HCT116 (cell line): ENCODE measurements at regions not wholly inside any gene's neighbourhood (a gene's known extent, or its start where the extent isn't known, plus 50 kb on each side); places are given as distances from the start of the nearest gene placed in this dataset.

Experiments used
- ATAC-seq: fragments of 200-7000 bp; cut with Tn5 transposase; 2 replicates; pipeline ENCODE4 v1.9.1; 2020; ENCODE audit warnings: mild to moderate bottlenecking, moderate library complexity
- BruUV-seq: library from RNA; stranded (reverse); fragments of 400-500 nt; replicated peaks from 2 replicates; lab custom pipeline; 2021; lab: Mats Ljungman, UMichigan
- CTCF ChIA-PET: fragments of 300-600 bp; sonication (Branson Sonifier 250); formaldehyde crosslinking; loops from one replicate; lab custom pipeline; 2021; ENCODE audit warnings: antibody characterized with exemption; lab: Charles Lee
- POLR2A ChIA-PET: fragments of 300-600, 350-600 bp; sonication (Branson Sonifier 250); formaldehyde crosslinking; loops from one replicate; lab custom pipeline; 2021; ENCODE audit warnings: antibody characterized with exemption; lab: Charles Lee
- RAD21 ChIA-PET, 2 experiments: fragments of 300-600 bp; sonication (Branson Sonifier 250); formaldehyde crosslinking; loops; one replicate each; lab custom pipeline; 2023; ENCODE audit warnings: low total read pairs in 2 of 2; ENCODE audit not compliant: uncharacterized antibody in 2 of 2, unreplicated experiment in 2 of 2, low non-redundant PET in 1 of 2; lab: Charles Lee
- DNase-seq: peaks from one replicate; pipeline ENCODE4 v3.0.0-alpha.2; 2010; ENCODE audit warnings: low read depth, low spot score
- H2AFZ ChIP-seq: fragments of 200-600 bp; shearing (Covaris generic), sonication (generic); 2 replicates; pipeline ENCODE4 v1.6.1; 2017; ENCODE audit warnings: low read depth, mixed run types, mixed read lengths, antibody characterized with exemption, low read length; ENCODE audit not compliant: poor library complexity, severe bottlenecking
- H3K27ac ChIP-seq: 2 replicates; pipeline ENCODE4 v1.5.1; 2012; ENCODE audit warnings: low read depth, low read length
- H3K27me3 ChIP-seq: fragments of 200-600 bp; sonication (generic); 2 replicates; pipeline ENCODE4 v1.6.1; 2016; ENCODE audit warnings: mixed run types, low read length, mixed read lengths; ENCODE audit not compliant: insufficient read depth
- H3K36me3 ChIP-seq, 2 experiments: fragments of 200-500 bp in 1 of 2; fragments of 200-600 bp in 1 of 2; sonication (Bioruptor generic) in 1 of 2; sonication (generic) in 1 of 2; 2 replicates each; pipeline versions ENCODE4 v1.5.1 to v1.6.1; 2014 to 2016; ENCODE audit warnings: low read length in 2 of 2, inconsistent platforms in 1 of 2, mixed read lengths in 1 of 2, mixed run types in 1 of 2; ENCODE audit not compliant: insufficient read depth in 2 of 2, control insufficient read depth in 1 of 2
- H3K4me1 ChIP-seq, 2 experiments: fragments of 200-600 bp in 1 of 2; sonication (generic) in 1 of 2; 2 replicates each; pipeline versions ENCODE4 v1.5.1 to v1.6.1; 2012 to 2017; ENCODE audit warnings: low read length in 2 of 2, inconsistent platforms in 1 of 2, mild to moderate bottlenecking in 1 of 2, mixed read lengths in 1 of 2, mixed run types in 1 of 2, moderate library complexity in 1 of 2; ENCODE audit not compliant: insufficient read depth in 2 of 2, control insufficient read depth in 1 of 2
- H3K4me2 ChIP-seq: fragments of 200-600 bp; sonication (generic); 2 replicates; pipeline ENCODE4 v1.6.1; 2017; ENCODE audit warnings: mixed run types, low read length, mixed read lengths
- H3K4me3 ChIP-seq, 2 experiments: fragments of 200-600 bp in 1 of 2; sonication (generic) in 1 of 2; replicated peaks in 1 of 2; 2 replicates each; pipeline ENCODE4 v1.5.1; 2011 to 2016; ENCODE audit warnings: low read length in 2 of 2, control low read depth in 1 of 2, low read depth in 1 of 2, mild to moderate bottlenecking in 1 of 2, mixed read lengths in 1 of 2, mixed run types in 1 of 2
- H3K79me2 ChIP-seq: fragments of 200-600 bp; sonication (generic); 2 replicates; pipeline ENCODE4 v1.6.1; 2017; ENCODE audit warnings: mild to moderate bottlenecking, mixed run types, low read length, moderate library complexity, mixed read lengths; ENCODE audit not compliant: insufficient read depth
- H3K9ac ChIP-seq: fragments of 200-600 bp; sonication (generic); 2 replicates; pipeline ENCODE4 v1.6.1; 2016; ENCODE audit warnings: low read length, mixed read lengths
- H3K9me2 ChIP-seq: fragments of 200-600 bp; sonication (generic), shearing (Covaris generic); 2 replicates; pipeline ENCODE4 v1.6.1; 2017; ENCODE audit warnings: mixed run types, mild to moderate bottlenecking, moderate library complexity; ENCODE audit not compliant: insufficient read depth
- H3K9me3 ChIP-seq, 2 experiments: fragments of 200-500 bp in 1 of 2; fragments of 200-600 bp in 1 of 2; sonication (Bioruptor generic) in 1 of 2; sonication (generic) in 1 of 2; 2 replicates each; pipeline ENCODE4 v1.6.1; 2014 to 2017; ENCODE audit warnings: low read length in 2 of 2, mixed read lengths in 2 of 2, inconsistent platforms in 1 of 2, low read depth in 1 of 2, mild to moderate bottlenecking in 1 of 2, mixed run types in 1 of 2, moderate library complexity in 1 of 2; ENCODE audit not compliant: control insufficient read depth in 1 of 2, insufficient read depth in 1 of 2
- H4K20me1 ChIP-seq: fragments of 200-600 bp; sonication (generic), shearing (Covaris generic); 2 replicates; pipeline ENCODE4 v1.6.1; 2017; ENCODE audit warnings: mixed run types, mild to moderate bottlenecking, moderate library complexity; ENCODE audit not compliant: insufficient read depth
- ATF3 ChIP-seq: IDR thresholded peaks from 2 replicates; pipeline ENCODE4 v1.6.1; 2012
- CBX3 ChIP-seq: IDR thresholded peaks from 2 replicates; pipeline ENCODE4 v1.6.1; 2012; ENCODE audit warnings: low read depth
- CEBPB ChIP-seq: IDR thresholded peaks from 2 replicates; pipeline ENCODE4 v1.6.1; 2012; ENCODE audit warnings: low read depth
- EGR1 ChIP-seq: IDR thresholded peaks from 2 replicates; pipeline ENCODE4 v1.6.1; 2012; ENCODE audit warnings: low read depth
- EZH2 ChIP-seq: fragments of 200-600 bp; sonication (generic); IDR thresholded peaks from 2 replicates; pipeline ENCODE4 v1.6.1; 2017; ENCODE audit warnings: antibody characterized with exemption, mixed run types
- EZH2phosphoT487 ChIP-seq: fragments of 200-600 bp; IDR thresholded peaks from 2 replicates; pipeline ENCODE4 v1.6.1; 2018; ENCODE audit warnings: antibody characterized with exemption, borderline replicate concordance
- FOSL1 ChIP-seq: IDR thresholded peaks from 2 replicates; pipeline ENCODE4 v1.6.1; 2012; ENCODE audit warnings: low read depth
- JUND ChIP-seq: IDR thresholded peaks from 2 replicates; pipeline ENCODE4 v1.6.1; 2012
- POLR2A ChIP-seq: IDR thresholded peaks from 2 replicates; pipeline ENCODE4 v1.7.0; 2011; ENCODE audit warnings: borderline replicate concordance; ENCODE audit not compliant: insufficient read depth, insufficient read length; ENCODE audit errors: extremely low read depth
- RAD21 ChIP-seq: IDR thresholded peaks from 2 replicates; pipeline ENCODE4 v1.6.1; 2012; ENCODE audit warnings: low read depth, mild to moderate bottlenecking
- REST ChIP-seq: IDR thresholded peaks from 2 replicates; pipeline ENCODE4 v1.6.1; 2012; ENCODE audit warnings: low read depth
- SIN3A ChIP-seq: IDR thresholded peaks from 2 replicates; pipeline ENCODE4 v1.6.1; 2012; ENCODE audit warnings: low read depth
- TCF7L2 ChIP-seq: IDR thresholded peaks from 2 replicates; pipeline ENCODE4 v1.7.0; 2011; ENCODE audit warnings: borderline replicate concordance, inconsistent platforms; ENCODE audit not compliant: insufficient read depth, insufficient read length; ENCODE audit errors: extremely low read depth
- YY1 ChIP-seq: IDR thresholded peaks from 2 replicates; pipeline ENCODE4 v1.6.1; 2011; ENCODE audit warnings: low read length, low read depth, moderate library complexity, mild to moderate bottlenecking; ENCODE audit not compliant: insufficient replicate concordance; ENCODE audit errors: extremely low read depth
- ZBTB33 ChIP-seq: IDR thresholded peaks from 2 replicates; pipeline ENCODE4 v1.6.1; 2011; ENCODE audit warnings: mild to moderate bottlenecking, low read length, moderate library complexity; ENCODE audit not compliant: insufficient replicate concordance; ENCODE audit errors: extremely low read depth
- ZFX ChIP-seq: fragments of 450-650 bp; IDR thresholded peaks from 2 replicates; pipeline ENCODE4 v1.6.1; 2017
- intact Hi-C: fragments of 100-400 bp; cut with micrococcal nuclease; formaldehyde crosslinking; loops from 2 replicates; pipeline ENCODE4 v1.10.0; 2022
- TF ChIP-seq, protein P1 (sequence below): IDR thresholded peaks from 2 replicates; pipeline ENCODE4 v1.6.1; 2012

- TF ChIP-seq REST (no peak), ATF3 (no peak)
- TF ChIP-seq, all 23 proteins: peak for 0
These were observed 1480.2 kb upstream of the CDH8 start (continued) for GRCh38 chr16:63516394-63516793.

DNA sequence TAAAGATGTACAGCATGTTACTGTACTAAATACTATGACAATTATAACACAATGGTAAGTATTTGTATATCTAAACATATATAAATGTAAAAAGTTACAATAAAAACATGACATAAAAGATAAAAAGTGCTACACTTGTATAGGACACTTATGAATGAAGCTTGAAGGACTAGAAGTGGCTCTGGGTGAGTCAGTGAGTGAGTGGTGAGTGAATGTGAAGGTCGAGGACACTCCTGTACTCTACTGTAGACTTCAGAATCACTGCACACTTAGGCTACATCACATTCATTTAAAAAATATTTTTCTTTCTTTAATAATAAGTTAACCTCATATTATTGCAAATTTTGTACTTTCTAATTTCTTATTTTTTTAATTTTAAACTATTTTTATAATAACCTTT lies 1476.7 kb upstream of the CDH8 start:
- no peak overlapping the region for H3K4me3 ChIP-seq
- RAD21 ChIA-PET = no interaction called here
- H2AFZ ChIP-seq = no peak overlapping the region
- no peak overlapping the region for H3K27ac ChIP-seq
- H3K36me3 ChIP-seq = no peaks in the 10 kb centered on the region
- TF ChIP-seq TCF7L2 (no peak), FOSL1 (no peak), EZH2phosphoT487 (no peak), CEBPB (no peak), CBX3 (no peak), YY1 (no peak), ATF3 (no peak), ZBTB33 (no peak), POLR2A (no peak), RAD21 (no peak), EGR1 (no peak), SIN3A (no peak), JUND (no peak), EZH2 (no peak), ZFX (no peak)
- TF ChIP-seq, protein P1, sequence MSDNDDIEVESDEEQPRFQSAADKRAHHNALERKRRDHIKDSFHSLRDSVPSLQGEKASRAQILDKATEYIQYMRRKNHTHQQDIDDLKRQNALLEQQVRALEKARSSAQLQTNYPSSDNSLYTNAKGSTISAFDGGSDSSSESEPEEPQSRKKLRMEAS = no peak
- no peaks in the 10 kb centered on the region for H3K79me2 ChIP-seq
- no peaks in the 10 kb centered on the region for H3K27me3 ChIP-seq
- no peak for ATAC-seq
- POLR2A ChIA-PET = no interaction called here
- DNase-seq = no peak
- no TSS peak for BruUV-seq
- CTCF ChIA-PET = no interaction called here
- intact Hi-C loops = no loop called here
- H3K4me1 ChIP-seq = no peaks in the 10 kb centered on the region
- no peaks in the 10 kb centered on the region for H3K9me2 ChIP-seq
- H3K9ac ChIP-seq = no peak overlapping the region
- no peaks in the 10 kb centered on the region for H4K20me1 ChIP-seq
- no peak overlapping the region for H3K4me2 ChIP-seq
- peaks cover 9 to 10% of the 10 kb centered on the region in 2 experiments; a peak in 3 of 4 replicates for H3K9me3 ChIP-seq
